GM23248 (cell line): ENCODE measurements at regions not wholly inside any gene's neighbourhood (a gene's known extent, or its start where the extent isn't known, plus 50 kb on each side); places are given as distances from the start of the nearest gene placed in this dataset.

Experiments
- EZH2 ChIP-seq: fragments of 200-600 bp; sonication (generic); IDR thresholded peaks from 2 replicates; pipeline ENCODE4 v1.6.1; 2018; ENCODE audit warnings: antibody characterized with exemption, mild to moderate bottlenecking; ENCODE audit not compliant: insufficient read depth, poor library complexity, severe bottlenecking
- EZH2phosphoT487 ChIP-seq: fragments of 200-600 bp; sonication (generic); IDR thresholded peaks from 2 replicates; pipeline ENCODE4 v1.6.1; 2018; ENCODE audit warnings: antibody characterized with exemption, moderate library complexity, mild to moderate bottlenecking, low read depth; ENCODE audit not compliant: insufficient read depth

DNA sequence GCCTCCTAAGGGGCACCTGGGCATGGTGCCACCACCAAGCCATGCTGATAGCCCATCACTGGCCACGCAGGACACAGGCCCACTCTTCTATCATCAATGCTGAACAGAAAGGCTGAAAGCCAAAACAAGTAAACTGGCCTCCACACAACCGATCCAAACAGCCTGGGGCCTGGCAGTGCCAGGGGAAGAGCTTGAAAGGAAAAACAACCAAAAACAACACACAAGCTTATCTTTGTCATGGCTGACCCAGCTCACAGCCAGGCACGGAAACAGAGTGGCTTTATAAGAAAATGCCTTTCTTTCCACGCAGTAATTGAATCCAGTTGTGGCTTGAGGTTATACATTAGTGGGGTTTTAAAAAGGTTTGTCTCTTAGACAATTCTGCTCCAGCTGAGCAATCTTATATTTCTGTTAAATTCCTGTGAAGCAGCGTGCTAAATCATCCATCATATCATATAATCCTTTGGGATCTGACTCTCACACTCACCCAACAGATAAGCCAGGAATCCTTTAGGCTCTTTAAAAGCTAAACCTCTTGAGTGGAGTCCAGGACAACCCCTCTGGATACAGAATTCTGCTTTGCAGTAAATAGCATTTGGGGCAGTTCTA is 65.4 kb upstream of the SLC22A16 start:
- TF ChIP-seq EZH2phosphoT487 (no peak), EZH2 (no peak)
